K562 (cell line): ENCODE measurements at regions not wholly inside any gene's neighbourhood (a gene's known extent, or its start where the extent isn't known, plus 50 kb on each side); places are given as distances from the start of the nearest gene placed in this dataset.

ENCODE experiments used
- ATAC-seq: fragments of 200-7000 bp; cut with Tn5 transposase; 3 replicates; pipeline ENCODE4 v1.9.1; 2020; ENCODE audit warnings: moderate library complexity
- BruUV-seq: library from RNA; stranded (reverse); fragments of 400-500 nt; replicated peaks from 2 replicates; lab custom pipeline; 2021; lab: Mats Ljungman, UMichigan
- CTCF ChIA-PET: fragments of 300-600 bp; formaldehyde crosslinking; extraction: SDS; loops from one replicate; lab custom pipeline; 2021; ENCODE audit warnings: low intra/inter-chr PET ratio; lab: Yijun Ruan, JAX
- POLR2A ChIA-PET: fragments of 300-600, 350-650 bp; sonication (Branson Sonifier 250); formaldehyde crosslinking; extraction: SDS; loops from one replicate; lab custom pipeline; 2021; ENCODE audit warnings: antibody characterized with exemption, inconsistent platforms; lab: Yijun Ruan, JAX
- DNase-seq, 4 experiments: peaks; one replicate each; pipeline versions ENCODE4 v3.0.0 to v3.0.0-alpha.2; 2011 to 2018; ENCODE audit warnings: low spot score in 3 of 4, mixed read lengths in 3 of 4; ENCODE audit errors: extremely low read depth in 1 of 4
- FAIRE-seq: peaks from 2 replicates; lab custom pipeline; 2011; peaks lifted over from hg19 to GRCh38; lab: Jason Lieb, UNC
- H2AFZ ChIP-seq: 2 replicates; pipeline ENCODE4 v1.6.0; 2011; ENCODE audit warnings: low read depth, low read length, control low read depth, inconsistent platforms
- H3K27ac ChIP-seq: fragments of 200-600 bp; 3 replicates; pipeline ENCODE4 v1.8.0; 2011; ENCODE audit warnings: low read depth, mild to moderate bottlenecking, control low read depth, inconsistent platforms, low read length, moderate library complexity, mixed read lengths; ENCODE audit errors: extremely low read depth
- H3K27me3 ChIP-seq, 2 experiments: fragments of 300-600 bp in 1 of 2; 2 replicates in 1 of 2; 3 replicates in 1 of 2; pipeline versions ENCODE4 v1.6.0 to v1.8.0; 2011; ENCODE audit warnings: inconsistent platforms in 2 of 2, low read length in 2 of 2, mild to moderate bottlenecking in 1 of 2, mixed read lengths in 1 of 2, moderate library complexity in 1 of 2; ENCODE audit not compliant: control insufficient read depth in 2 of 2, insufficient read depth in 2 of 2
- H3K36me3 ChIP-seq: fragments of 300-600 bp; 3 replicates; pipeline ENCODE4 v1.8.0; 2011; ENCODE audit warnings: mild to moderate bottlenecking, low read length, inconsistent platforms; ENCODE audit not compliant: control insufficient read depth, insufficient read depth
- H3K4me1 ChIP-seq, 2 experiments: fragments of 200-600 bp in 1 of 2; replicated peaks in 1 of 2; 2 replicates in 1 of 2; 3 replicates in 1 of 2; pipeline versions ENCODE4 v1.5.1 to v1.8.0; 2011; ENCODE audit warnings: inconsistent platforms in 2 of 2, low read length in 2 of 2, mild to moderate bottlenecking in 1 of 2, mixed read lengths in 1 of 2, moderate library complexity in 1 of 2; ENCODE audit not compliant: control insufficient read depth in 2 of 2, insufficient read depth in 2 of 2
- H3K4me2 ChIP-seq: 2 replicates; pipeline ENCODE4 v1.6.1; 2011; ENCODE audit warnings: low read length, control low read depth, inconsistent platforms, mixed read lengths; ENCODE audit not compliant: insufficient read depth
- H3K4me3 ChIP-seq: fragments of 200-600 bp; sonication (generic), shearing (Covaris generic); 2 replicates; pipeline ENCODE4 v1.5.1; 2016; ENCODE audit warnings: control low read depth, inconsistent platforms
- H3K79me2 ChIP-seq: fragments of 200-600 bp; 3 replicates; pipeline ENCODE4 v1.8.0; 2011; ENCODE audit warnings: low read length, inconsistent platforms; ENCODE audit not compliant: control insufficient read depth, insufficient read depth
- H3K9ac ChIP-seq, 2 experiments: 2 replicates each; pipeline versions ENCODE4 v1.6.0 to v1.6.1; 2011; ENCODE audit warnings: low read depth in 2 of 2, low read length in 2 of 2, control low read depth in 1 of 2, inconsistent platforms in 1 of 2, mild to moderate bottlenecking in 1 of 2, mixed read lengths in 1 of 2; ENCODE audit not compliant: insufficient read depth in 1 of 2
- H3K9me1 ChIP-seq: one replicate; pipeline ENCODE4 v1.6.0; 2011; ENCODE audit warnings: inconsistent platforms, mild to moderate bottlenecking, low read length, moderate library complexity; ENCODE audit not compliant: control insufficient read depth, insufficient read depth
- H3K9me3 ChIP-seq: replicated peaks from 2 replicates; pipeline ENCODE4 v1.5.1; 2011; ENCODE audit warnings: low read depth, low read length, inconsistent platforms; ENCODE audit not compliant: control insufficient read depth, insufficient read depth
- H4K20me1 ChIP-seq: replicated peaks from 2 replicates; pipeline ENCODE4 v1.6.1; 2011; ENCODE audit warnings: low read length, inconsistent platforms, mixed read lengths; ENCODE audit not compliant: control insufficient read depth, insufficient read depth
- CEBPB ChIP-seq: fragments of 450-650 bp; IDR thresholded peaks from 2 replicates; pipeline ENCODE4 v1.6.1; 2016; ENCODE audit warnings: missing genetic modification characterization, missing compliant biosample characterization
- CHD2 ChIP-seq: IDR thresholded peaks from 2 replicates; pipeline ENCODE4 v1.6.1; 2011; ENCODE audit warnings: low read depth, low read length
- CREB1 ChIP-seq, 2 experiments: sonication (generic) in 1 of 2; formaldehyde crosslinking in 1 of 2; IDR thresholded peaks; 2 replicates each; pipeline versions ENCODE4 v1.6.1 to v1.8.0; 2012 to 2022; ENCODE audit warnings: inconsistent platforms in 1 of 2, mild to moderate bottlenecking in 1 of 2, missing genetic modification reagents in 1 of 2, moderate library complexity in 1 of 2
- CSDE1 ChIP-seq, 2 experiments: fragments of 450-650 bp; IDR thresholded peaks; 2 replicates each; pipeline ENCODE4 v1.6.1; 2016; ENCODE audit warnings: mild to moderate bottlenecking in 1 of 2
- CUX1 ChIP-seq: fragments of 200-800 bp; sonication (Bioruptor generic); IDR thresholded peaks from 2 replicates; pipeline ENCODE4 v1.6.1; 2016; ENCODE audit warnings: missing genetic modification characterization, missing compliant biosample characterization
- E2F1 ChIP-seq: sonication (generic); formaldehyde crosslinking; IDR thresholded peaks from 2 replicates; pipeline ENCODE4 v1.8.1; 2023; ENCODE audit warnings: mild to moderate bottlenecking, missing genetic modification reagents, moderate library complexity
- EHMT2 ChIP-seq: fragments of 450-650 bp; IDR thresholded peaks from 2 replicates; pipeline ENCODE4 v1.6.1; 2018; ENCODE audit warnings: antibody characterized with exemption
- LEF1 ChIP-seq: fragments of 450-650 bp; IDR thresholded peaks from 2 replicates; pipeline ENCODE4 v1.6.1; 2016; ENCODE audit warnings: mild to moderate bottlenecking
- NR3C1 ChIP-seq: sonication (generic); formaldehyde crosslinking; IDR thresholded peaks from 2 replicates; pipeline ENCODE4 v1.8.1; 2022; ENCODE audit warnings: missing genetic modification reagents
- TAF15 ChIP-seq: fragments of 200-400 bp; formaldehyde crosslinking; IDR thresholded peaks from 2 replicates; pipeline ENCODE4 v1.6.1; 2017; ENCODE audit warnings: mild to moderate bottlenecking, low read depth, low read length, moderate library complexity
- WGBS: fragments of 100-300 bp; shearing (Covaris generic); methylation state at CpG from one replicate; pipeline ENCODE4 v1.1.6; 2016; ENCODE audit warnings: low coverage, mixed read lengths; ENCODE audit not compliant: insufficient coverage; ENCODE audit errors: missing lambda C conversion rate; 5-methylcytosine and 5-hydroxymethylcytosine counted together
- in situ Hi-C: fragments of 300-500 bp; cut with MboI; formaldehyde crosslinking; loops from 4 replicates; pipeline ENCODE4 v1.15.0; 2018; ENCODE audit warnings: inconsistent platforms, mixed read lengths
- intact Hi-C: fragments of 100-400 bp; cut with micrococcal nuclease; formaldehyde crosslinking; loops from 2 replicates; pipeline ENCODE4 v1.14.2; 2022

- H3K36me3 ChIP-seq, result no peaks in the 10 kb centered on the region
- H3K27ac ChIP-seq, result no peak overlapping the region
- no peaks in the 10 kb centered on the region for H3K9me1 ChIP-seq
- H3K9me3 ChIP-seq, result peaks cover 1% of the 10 kb centered on the region; the same call in 1 of the 2 replicates
- no peak for FAIRE-seq
- in situ Hi-C loops (no loop called here), intact Hi-C loops (no loop called here)
- H3K4me3 ChIP-seq, result no peak overlapping the region
- no peaks in the 10 kb centered on the region for H3K27me3 ChIP-seq
- 8% methylated on average over 3 of the region's 3 CpGs for WGBS
- no peak overlapping the region for H2AFZ ChIP-seq
- H3K9ac ChIP-seq, result no peak overlapping the region
- TF ChIP-seq E2F1, result no peak
- 0 out of 2 replicates have a peak, but pooled peaks have one; percentile 6 for TF ChIP-seq CEBPB (tag)
- no peak for ATAC-seq
- H3K4me2 ChIP-seq, result no peak overlapping the region
- no peaks in the 10 kb centered on the region for H4K20me1 ChIP-seq
- H3K4me1 ChIP-seq, result no peaks in the 10 kb centered on the region
- BruUV-seq, result no TSS peak
- no peak for DNase-seq
- ChIA-PET CTCF (no interaction called here), POLR2A (no interaction called here)
- no peaks in the 10 kb centered on the region for H3K79me2 ChIP-seq
Observed at GRCh38 chr4:137370206-137370633, 162.1 kb downstream of the PCDH18 start.

GRCh38 chr4:137367620-137368019 is 164.7 kb downstream of the PCDH18 start:
- ChIA-PET CTCF (no interaction called here), POLR2A (no interaction called here)
- H3K27me3 ChIP-seq, result no peaks in the 10 kb centered on the region
- intact Hi-C loops, result no loop called here
- H3K79me2 ChIP-seq, result no peaks in the 10 kb centered on the region
- 0% methylated on average over 2 of the region's 2 CpGs for WGBS
- H3K9me3 ChIP-seq, result no peaks in the 10 kb centered on the region; the same call in 1 of the 2 replicates
- no peak overlapping the region for H3K4me2 ChIP-seq
- no peak overlapping the region for H2AFZ ChIP-seq
- no peaks in the 10 kb centered on the region for H3K9me1 ChIP-seq
- H3K27ac ChIP-seq, result no peak overlapping the region
- ATAC-seq (no peak), FAIRE-seq (no peak), DNase-seq (no peak)
- no TSS peak for BruUV-seq
- H4K20me1 ChIP-seq, result no peaks in the 10 kb centered on the region
- no peaks in the 10 kb centered on the region for H3K36me3 ChIP-seq
- no peak overlapping the region for H3K9ac ChIP-seq
- in situ Hi-C loops, result no loop called here
- H3K4me3 ChIP-seq, result no peak overlapping the region
- H3K4me1 ChIP-seq, result no peaks in the 10 kb centered on the region
- no peak for TF ChIP-seq CUX1 (CRISPR knock-in tag)
- no peak for TF ChIP-seq NR3C1 (CRISPR knock-in tag)
- no peak for TF ChIP-seq CREB1 (IDR thresholded peaks at IDR 0.05)
- TF ChIP-seq CREB1 (CRISPR knock-in tag; IDR thresholded peaks at IDR 0.05), result no peak
- TF ChIP-seq LEF1, result no peak
- TF ChIP-seq CSDE1 (IDR thresholded peaks at IDR 0.05), result no peak
- TF ChIP-seq TAF15, result no peak
- no peak for TF ChIP-seq EHMT2
- TF ChIP-seq CHD2, result no peak
